ENCODE measurements at regions not wholly inside any gene's neighbourhood (a gene's known extent, or its start where the extent isn't known, plus 50 kb on each side); places are given as distances from the start of the nearest gene placed in this dataset.

GRCh38 chr6:91166271-91167046 lies 579.6 kb upstream of the MAP3K7 start:
- no peak for DNase-seq
- H3K4me3 ChIP-seq (ENCODE audit: low read depth, low read length): no peak overlapping the region
- in situ Hi-C loops (cut with HindIII; ENCODE audit: low pct_ligation_motif_present, low sequenced_read_pairs): no loop called here
- H3K27ac ChIP-seq: no peak overlapping the region
- H3K36me3 ChIP-seq (replicated peaks): no peaks in the 10 kb centered on the region
- TF ChIP-seq CTCF (IDR thresholded peaks at IDR 0.05; ENCODE audit: low read depth, low read length, missing control alignments): no peak
- H3K27me3 ChIP-seq (replicated peaks): no peaks in the 10 kb centered on the region

- TF ChIP-seq CTCF (IDR thresholded peaks at IDR 0.05; ENCODE audit: low read depth, low read length, missing control alignments): no peak
Observed at GRCh38 chr6:91164105-91164504, 577.2 kb upstream of the MAP3K7 start.

GRCh38 chr6:91161246-91161645 lies 574.4 kb upstream of the MAP3K7 start:
- Histone ChIP-seq H3K4me3 (ENCODE audit: low read depth, low read length) (no peak overlapping the region), H3K36me3 (replicated peaks) (no peaks in the 10 kb centered on the region), H3K27ac (no peak overlapping the region), H3K27me3 (replicated peaks) (no peaks in the 10 kb centered on the region)
- DNase-seq: no peak
- no peak for TF ChIP-seq CTCF (IDR thresholded peaks at IDR 0.05; ENCODE audit: low read depth, low read length, missing control alignments)
- in situ Hi-C loops (cut with HindIII; ENCODE audit: low pct_ligation_motif_present, low sequenced_read_pairs): no loop called here

More at GRCh38 chr6:91164105-91164504, 577.2 kb upstream of the MAP3K7 start:
- no peak overlapping the region for H3K4me3 ChIP-seq (ENCODE audit: low read depth, low read length)
- no peaks in the 10 kb centered on the region for H3K27me3 ChIP-seq (replicated peaks)
- DNase-seq: no peak
- H3K36me3 ChIP-seq (replicated peaks): no peaks in the 10 kb centered on the region
- H3K27ac ChIP-seq: no peak overlapping the region
- in situ Hi-C loops (cut with HindIII; ENCODE audit: low pct_ligation_motif_present, low sequenced_read_pairs): no loop called here

GRCh38 chr6:91155129-91155785 lies 568.4 kb upstream of the MAP3K7 start:
- DNase-seq: no peak
- Histone ChIP-seq H3K4me3 (ENCODE audit: low read depth, low read length) (no peak overlapping the region), H3K27ac (no peak overlapping the region), H3K27me3 (replicated peaks) (no peaks in the 10 kb centered on the region), H3K36me3 (replicated peaks) (no peaks in the 10 kb centered on the region)
- TF ChIP-seq CTCF (IDR thresholded peaks at IDR 0.05; ENCODE audit: low read depth, low read length, missing control alignments): no peak
- in situ Hi-C loops (cut with HindIII; ENCODE audit: low pct_ligation_motif_present, low sequenced_read_pairs): no loop called here

- no peak for DNase-seq
- no peak for TF ChIP-seq CTCF (IDR thresholded peaks at IDR 0.05; ENCODE audit: low read depth, low read length, missing control alignments)
- Histone ChIP-seq H3K27me3 (replicated peaks) (no peaks in the 10 kb centered on the region), H3K36me3 (replicated peaks) (no peaks in the 10 kb centered on the region), H3K27ac (no peak overlapping the region), H3K4me3 (ENCODE audit: low read depth, low read length) (no peak overlapping the region)
- in situ Hi-C loops (cut with HindIII; ENCODE audit: low pct_ligation_motif_present, low sequenced_read_pairs): no loop called here
Observed at GRCh38 chr6:91152824-91153223, 566.0 kb upstream of the MAP3K7 start.

Measured in brain microvascular endothelial cell (primary cell).